ENCODE measurements at regions not wholly inside any gene's neighbourhood (a gene's known extent, or its start where the extent isn't known, plus 50 kb on each side); places are given as distances from the start of the nearest gene placed in this dataset.

- dilution Hi-C loops (cut with MboI; ENCODE audit: extremely low pct_ligation_motif_present, low sequenced_read_pairs): no loop called here
- Histone ChIP-seq H3K36me3 (ENCODE audit: control insufficient read depth in 2 of 2, extremely low read depth in 1 of 2, insufficient read depth in 2 of 2, low read length in 2 of 2) (no peaks in the 10 kb centered on the region), H3K27ac (ENCODE audit: control insufficient read depth, insufficient read depth, low read length) (no peak overlapping the region), H3K9ac (ENCODE audit: control insufficient read depth, extremely low read depth, insufficient read depth, low read length) (no peak overlapping the region), H3K4me3 (ENCODE audit: control insufficient read depth in 2 of 3, extremely low read depth in 1 of 3, insufficient read depth in 2 of 3, low read depth in 1 of 3, low read length in 3 of 3) (no peak overlapping the region), H3K79me2 (ENCODE audit: control insufficient read depth, insufficient read depth, low read length) (no peaks in the 10 kb centered on the region), H2AFZ (ENCODE audit: control insufficient read depth, low read length) (no peak overlapping the region), H3K4me2 (ENCODE audit: control insufficient read depth, extremely low read depth, insufficient read depth, low read depth, low read length) (no peak overlapping the region), H4K20me1 (ENCODE audit: control insufficient read depth, extremely low read depth, insufficient read depth, low read length) (no peaks in the 10 kb centered on the region), H3K9me3 (ENCODE audit: control insufficient read depth, low read depth, low read length) (no peaks in the 10 kb centered on the region), H3K4me1 (ENCODE audit: control insufficient read depth, extremely low read depth, insufficient read depth, low read length) (peaks cover 8% of the 10 kb centered on the region), H3K27me3 (ENCODE audit: control insufficient read depth, extremely low read depth, insufficient read depth, low read length) (no peaks in the 10 kb centered on the region), H3K9me1 (ENCODE audit: control insufficient read depth, extremely low read depth, insufficient read depth, low read length) (no peaks in the 10 kb centered on the region)
- no peak for DNase-seq (ENCODE audit: low read depth, low spot score)
- TF ChIP-seq EZH2 (IDR thresholded peaks at IDR 0.05; ENCODE audit: low read length) (no peak), CTCF (optimal IDR thresholded peaks at IDR 0.05 in 1 of 3, IDR thresholded peaks at IDR 0.05 in 1 of 3, conservative IDR thresholded peaks at IDR 0.05 in 1 of 3; ENCODE audit: extremely low read depth in 1 of 3, insufficient read depth in 2 of 3, low read length in 3 of 3) (no peak)
- FAIRE-seq: no peak
Observed at GRCh38 chr2:225124311-225125017, 82.2 kb upstream of the DOCK10 start.

GRCh38 chr2:225122583-225123486 is 80.6 kb upstream of the DOCK10 start:
- H3K4me2 ChIP-seq (ENCODE audit: control insufficient read depth, extremely low read depth, insufficient read depth, low read depth, low read length): no peak overlapping the region

More at GRCh38 chr2:225122583-225123486, 80.6 kb upstream of the DOCK10 start:
- no peak overlapping the region for H3K4me3 ChIP-seq (ENCODE audit: control insufficient read depth in 2 of 3, extremely low read depth in 1 of 3, insufficient read depth in 2 of 3, low read depth in 1 of 3, low read length in 3 of 3)
- dilution Hi-C loops (cut with MboI; ENCODE audit: extremely low pct_ligation_motif_present, low sequenced_read_pairs): no loop called here
- no peaks in the 10 kb centered on the region for H3K9me1 ChIP-seq (ENCODE audit: control insufficient read depth, extremely low read depth, insufficient read depth, low read length)
- H3K79me2 ChIP-seq (ENCODE audit: control insufficient read depth, insufficient read depth, low read length): no peaks in the 10 kb centered on the region
- no peak for FAIRE-seq
- H3K36me3 ChIP-seq (ENCODE audit: control insufficient read depth in 2 of 2, extremely low read depth in 1 of 2, insufficient read depth in 2 of 2, low read length in 2 of 2): no peaks in the 10 kb centered on the region
- H3K27ac ChIP-seq (ENCODE audit: control insufficient read depth, insufficient read depth, low read length): no peak overlapping the region
- peak; percentile 2 to 40 (median 12) for TF ChIP-seq CTCF (optimal IDR thresholded peaks at IDR 0.05 in 1 of 3, IDR thresholded peaks at IDR 0.05 in 1 of 3, conservative IDR thresholded peaks at IDR 0.05 in 1 of 3; ENCODE audit: extremely low read depth in 1 of 3, insufficient read depth in 2 of 3, low read length in 3 of 3)
- no peak for TF ChIP-seq EZH2 (IDR thresholded peaks at IDR 0.05; ENCODE audit: low read length)
- H4K20me1 ChIP-seq (ENCODE audit: control insufficient read depth, extremely low read depth, insufficient read depth, low read length): no peaks in the 10 kb centered on the region
- H3K27me3 ChIP-seq (ENCODE audit: control insufficient read depth, extremely low read depth, insufficient read depth, low read length): no peaks in the 10 kb centered on the region
- no peak overlapping the region for H3K9ac ChIP-seq (ENCODE audit: control insufficient read depth, extremely low read depth, insufficient read depth, low read length)
- no peak for DNase-seq (ENCODE audit: low read depth, low spot score)
- no peak overlapping the region for H2AFZ ChIP-seq (ENCODE audit: control insufficient read depth, low read length)
- H3K4me1 ChIP-seq (ENCODE audit: control insufficient read depth, extremely low read depth, insufficient read depth, low read length): peaks cover 8% of the 10 kb centered on the region
- no peaks in the 10 kb centered on the region for H3K9me3 ChIP-seq (ENCODE audit: control insufficient read depth, low read depth, low read length)

Measured in keratinocyte (primary cell).